Activated naive CD4-positive, alpha-beta T cell treated with anti-CD3 and anti-CD28 coated beads, Interleukin-2, amount 50 U/mL, for 24 hours (primary cell): ENCODE measurements at regions not wholly inside any gene's neighbourhood (a gene's known extent, or its start where the extent isn't known, plus 50 kb on each side); places are given as distances from the start of the nearest gene placed in this dataset.
"Not testable (repeated sequence)": the region's sequence is repeated elsewhere in the genome, so short reads cannot be mapped to it uniquely, and the experiment has no call there.

Experiments used
- H3K27ac Mint-ChIP-seq: one replicate; pipeline ENCODE4 v1.8.0; 2021; ENCODE audit warnings: mild to moderate bottlenecking, mixed read lengths
- H3K27me3 Mint-ChIP-seq: one replicate; pipeline ENCODE4 v1.8.0; 2021; ENCODE audit warnings: mixed read lengths
- H3K36me3 Mint-ChIP-seq: one replicate; pipeline ENCODE4 v1.8.0; 2021; ENCODE audit warnings: mixed read lengths
- H3K4me1 Mint-ChIP-seq: one replicate; pipeline ENCODE4 v1.8.0; 2021; ENCODE audit warnings: mixed read lengths
- H3K4me3 Mint-ChIP-seq: one replicate; pipeline ENCODE4 v1.8.0; 2021; ENCODE audit warnings: mild to moderate bottlenecking, mixed read lengths
- H3K9me3 Mint-ChIP-seq: one replicate; pipeline ENCODE4 v1.8.0; 2021; ENCODE audit warnings: mixed read lengths

- H3K36me3 Mint-ChIP-seq: no peaks in the 10 kb centered on the region
- H3K9me3 Mint-ChIP-seq: no peaks in the 10 kb centered on the region
- no peaks in the 10 kb centered on the region for H3K4me1 Mint-ChIP-seq
- peaks cover 5% of the 10 kb centered on the region for H3K27me3 Mint-ChIP-seq
- no peak overlapping the region for H3K27ac Mint-ChIP-seq
- H3K4me3 Mint-ChIP-seq: no peak overlapping the region
These were observed 102.4 kb upstream of the PCSK5 start for GRCh38 chr9:75788006-75788634.

GRCh38 chr9:75797085-75797580, 93.3 kb upstream of the PCSK5 start:
- peaks cover 22% of the 10 kb centered on the region for H3K27me3 Mint-ChIP-seq
- H3K36me3 Mint-ChIP-seq: no peaks in the 10 kb centered on the region
- no peak overlapping the region for H3K27ac Mint-ChIP-seq
- H3K4me3 Mint-ChIP-seq: no peak overlapping the region
- H3K9me3 Mint-ChIP-seq: no peaks in the 10 kb centered on the region
- no peaks in the 10 kb centered on the region for H3K4me1 Mint-ChIP-seq

- Mint-ChIP-seq H3K27ac (no peak overlapping the region), H3K4me1 (no peaks in the 10 kb centered on the region), H3K9me3 (no peaks in the 10 kb centered on the region), H3K36me3 (no peaks in the 10 kb centered on the region), H3K4me3 (no peak overlapping the region), H3K27me3 (peaks cover 19% of the 10 kb centered on the region)
These were observed 92.0 kb upstream of the PCSK5 start for GRCh38 chr9:75798505-75798904.

- Mint-ChIP-seq H3K9me3 (no peaks in the 10 kb centered on the region), H3K4me1 (no peaks in the 10 kb centered on the region), H3K27me3 (peaks cover 1% of the 10 kb centered on the region), H3K4me3 (no peak overlapping the region), H3K27ac (no peak overlapping the region), H3K36me3 (no peaks in the 10 kb centered on the region)
These were observed 87.3 kb upstream of the PCSK5 start for GRCh38 chr9:75803130-75803529.

- no peak overlapping the region for H3K4me3 Mint-ChIP-seq
- peaks cover 3% of the 10 kb centered on the region for H3K36me3 Mint-ChIP-seq
- H3K27ac Mint-ChIP-seq: no peak overlapping the region
- no peaks in the 10 kb centered on the region for H3K4me1 Mint-ChIP-seq
- H3K9me3 Mint-ChIP-seq: peaks cover 23% of the 10 kb centered on the region
- H3K27me3 Mint-ChIP-seq: no peaks in the 10 kb centered on the region
These were observed 80.4 kb upstream of the PCSK5 start for GRCh38 chr9:75810063-75810462.

- Mint-ChIP-seq H3K4me3 (no peak overlapping the region), H3K4me1 (no peaks in the 10 kb centered on the region), H3K27ac (no peak overlapping the region), H3K27me3 (no peaks in the 10 kb centered on the region), H3K36me3 (peaks cover 3% of the 10 kb centered on the region), H3K9me3 (peaks cover 23% of the 10 kb centered on the region)
These were observed 78.8 kb upstream of the PCSK5 start for GRCh38 chr9:75811692-75812091.

- no peak overlapping the region for H3K27ac Mint-ChIP-seq
These were observed 78.3 kb upstream of the PCSK5 start for GRCh38 chr9:75812141-75812540.

GRCh38 chr9:75814667-75815066, 75.8 kb upstream of the PCSK5 start:
- Mint-ChIP-seq H3K4me3 (no peak overlapping the region), H3K36me3 (peaks cover 3% of the 10 kb centered on the region), H3K4me1 (no peaks in the 10 kb centered on the region), H3K27me3 (peaks cover 1% of the 10 kb centered on the region), H3K9me3 (peaks cover 23% of the 10 kb centered on the region), H3K27ac (no peak overlapping the region)

More at GRCh38 chr9:75812141-75812540, 78.3 kb upstream of the PCSK5 start:
- H3K4me3 Mint-ChIP-seq: no peak overlapping the region
- H3K9me3 Mint-ChIP-seq: peaks cover 23% of the 10 kb centered on the region
- no peaks in the 10 kb centered on the region for H3K4me1 Mint-ChIP-seq
- peaks cover 3% of the 10 kb centered on the region for H3K36me3 Mint-ChIP-seq
- no peaks in the 10 kb centered on the region for H3K27me3 Mint-ChIP-seq

- not testable (repeated sequence) for H3K27me3 Mint-ChIP-seq, H3K4me1 Mint-ChIP-seq, H3K4me3 Mint-ChIP-seq, H3K9me3 Mint-ChIP-seq, H3K27ac Mint-ChIP-seq, H3K36me3 Mint-ChIP-seq
These were observed 69.9 kb upstream of the PCSK5 start for GRCh38 chr9:75820471-75821115.

- Mint-ChIP-seq H3K4me3 (no peak overlapping the region), H3K9me3 (no peaks in the 10 kb centered on the region), H3K27ac (no peak overlapping the region), H3K27me3 (peaks cover 9% of the 10 kb centered on the region), H3K36me3 (no peaks in the 10 kb centered on the region), H3K4me1 (no peaks in the 10 kb centered on the region)
These were observed 67.3 kb upstream of the PCSK5 start for GRCh38 chr9:75823151-75823550.

GRCh38 chr9:75824816-75825568, 65.5 kb upstream of the PCSK5 start:
- no peak overlapping the region for H3K4me3 Mint-ChIP-seq
- H3K27me3 Mint-ChIP-seq: peaks cover 10% of the 10 kb centered on the region
- H3K27ac Mint-ChIP-seq: no peak overlapping the region
- no peaks in the 10 kb centered on the region for H3K9me3 Mint-ChIP-seq
- H3K4me1 Mint-ChIP-seq: no peaks in the 10 kb centered on the region
- no peaks in the 10 kb centered on the region for H3K36me3 Mint-ChIP-seq

GRCh38 chr9:75826314-75826713, 64.2 kb upstream of the PCSK5 start:
- Mint-ChIP-seq H3K4me1 (no peaks in the 10 kb centered on the region), H3K27me3 (peaks cover 10% of the 10 kb centered on the region), H3K9me3 (no peaks in the 10 kb centered on the region), H3K27ac (no peak overlapping the region), H3K36me3 (no peaks in the 10 kb centered on the region), H3K4me3 (no peak overlapping the region)

- H3K27me3 Mint-ChIP-seq: peaks cover 4% of the 10 kb centered on the region
- no peak overlapping the region for H3K4me3 Mint-ChIP-seq
- no peak overlapping the region for H3K27ac Mint-ChIP-seq
- H3K4me1 Mint-ChIP-seq: no peaks in the 10 kb centered on the region
- H3K36me3 Mint-ChIP-seq: no peaks in the 10 kb centered on the region
- H3K9me3 Mint-ChIP-seq: no peaks in the 10 kb centered on the region
These were observed 60.2 kb upstream of the PCSK5 start for GRCh38 chr9:75830303-75830702.

- H3K9me3 Mint-ChIP-seq: no peaks in the 10 kb centered on the region
- H3K27me3 Mint-ChIP-seq: peaks cover 1% of the 10 kb centered on the region
- no peak overlapping the region for H3K4me3 Mint-ChIP-seq
- H3K27ac Mint-ChIP-seq: no peak overlapping the region
- no peaks in the 10 kb centered on the region for H3K36me3 Mint-ChIP-seq
- no peaks in the 10 kb centered on the region for H3K4me1 Mint-ChIP-seq
These were observed 56.7 kb upstream of the PCSK5 start for GRCh38 chr9:75833778-75834177.

GRCh38 chr9:75834878-75835277, 55.6 kb upstream of the PCSK5 start:
- Mint-ChIP-seq H3K36me3 (no peaks in the 10 kb centered on the region), H3K4me3 (no peak overlapping the region), H3K27ac (no peak overlapping the region), H3K4me1 (no peaks in the 10 kb centered on the region), H3K9me3 (no peaks in the 10 kb centered on the region), H3K27me3 (no peaks in the 10 kb centered on the region)
